ENCODE measurements at regions not wholly inside any gene's neighbourhood (a gene's known extent, or its start where the extent isn't known, plus 50 kb on each side); places are given as distances from the start of the nearest gene placed in this dataset.

DNA sequence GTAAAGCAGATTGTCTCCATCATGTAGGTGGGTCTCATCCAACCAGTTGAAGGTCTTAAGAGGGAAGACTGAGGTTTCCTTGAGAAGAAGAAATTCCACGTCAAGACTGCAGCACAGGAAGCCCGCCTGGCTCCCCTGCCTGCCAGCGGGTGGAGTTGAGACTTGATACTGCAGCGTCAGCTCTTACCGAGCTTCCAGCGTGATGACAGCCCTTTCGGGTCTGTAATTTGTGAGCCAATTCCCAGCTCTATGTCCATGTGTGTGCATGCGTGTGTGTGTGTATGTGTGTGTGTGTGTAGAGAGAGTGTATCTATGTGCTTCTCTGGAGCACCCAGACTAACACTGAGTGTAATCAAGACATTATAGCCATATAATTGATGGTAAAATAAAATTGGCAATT is 379.7 kb upstream of the IRX2 start:
- H3K4me3 ChIP-seq (ENCODE audit: low read length, poor library complexity, severe bottlenecking): no peak overlapping the region
- no peaks in the 10 kb centered on the region for H3K4me1 ChIP-seq (ENCODE audit: insufficient read depth, low read length, poor library complexity, severe bottlenecking)
- no peak overlapping the region for H3K4me2 ChIP-seq (ENCODE audit: low read depth, low read length, poor library complexity, severe bottlenecking)
- no peak overlapping the region for H3K9ac ChIP-seq (ENCODE audit: low read depth, low read length, poor library complexity, severe bottlenecking)
- H3K9me3 ChIP-seq (ENCODE audit: insufficient read depth, low read depth, low read length): peaks cover 7% of the 10 kb centered on the region; the same call in 1 of the 2 replicates
- no peak overlapping the region for H2AFZ ChIP-seq (ENCODE audit: low read length)
- no peaks in the 10 kb centered on the region for H3F3A ChIP-seq (ENCODE audit: low read depth)
- H4K20me1 ChIP-seq (ENCODE audit: insufficient read depth, low read length, poor library complexity, severe bottlenecking): no peaks in the 10 kb centered on the region
- no peak for TF ChIP-seq EZH2phosphoT487 (IDR thresholded peaks at IDR 0.05; ENCODE audit: borderline replicate concordance)
- TF ChIP-seq, protein P1, sequence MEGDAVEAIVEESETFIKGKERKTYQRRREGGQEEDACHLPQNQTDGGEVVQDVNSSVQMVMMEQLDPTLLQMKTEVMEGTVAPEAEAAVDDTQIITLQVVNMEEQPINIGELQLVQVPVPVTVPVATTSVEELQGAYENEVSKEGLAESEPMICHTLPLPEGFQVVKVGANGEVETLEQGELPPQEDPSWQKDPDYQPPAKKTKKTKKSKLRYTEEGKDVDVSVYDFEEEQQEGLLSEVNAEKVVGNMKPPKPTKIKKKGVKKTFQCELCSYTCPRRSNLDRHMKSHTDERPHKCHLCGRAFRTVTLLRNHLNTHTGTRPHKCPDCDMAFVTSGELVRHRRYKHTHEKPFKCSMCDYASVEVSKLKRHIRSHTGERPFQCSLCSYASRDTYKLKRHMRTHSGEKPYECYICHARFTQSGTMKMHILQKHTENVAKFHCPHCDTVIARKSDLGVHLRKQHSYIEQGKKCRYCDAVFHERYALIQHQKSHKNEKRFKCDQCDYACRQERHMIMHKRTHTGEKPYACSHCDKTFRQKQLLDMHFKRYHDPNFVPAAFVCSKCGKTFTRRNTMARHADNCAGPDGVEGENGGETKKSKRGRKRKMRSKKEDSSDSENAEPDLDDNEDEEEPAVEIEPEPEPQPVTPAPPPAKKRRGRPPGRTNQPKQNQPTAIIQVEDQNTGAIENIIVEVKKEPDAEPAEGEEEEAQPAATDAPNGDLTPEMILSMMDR (conservative IDR thresholded peaks at IDR 0.05; ENCODE audit: low read length): no peak
- H3K27me3 ChIP-seq (ENCODE audit: insufficient read depth, low read length, poor library complexity, severe bottlenecking): no peaks in the 10 kb centered on the region
- no peaks in the 10 kb centered on the region for H3K36me3 ChIP-seq (ENCODE audit: insufficient read depth, low read length)
- no peaks in the 10 kb centered on the region for H3K79me2 ChIP-seq (ENCODE audit: insufficient read depth, low read length)
- H3K9me2 ChIP-seq (replicated peaks; ENCODE audit: low read depth, low read length): no peaks in the 10 kb centered on the region

DNA sequence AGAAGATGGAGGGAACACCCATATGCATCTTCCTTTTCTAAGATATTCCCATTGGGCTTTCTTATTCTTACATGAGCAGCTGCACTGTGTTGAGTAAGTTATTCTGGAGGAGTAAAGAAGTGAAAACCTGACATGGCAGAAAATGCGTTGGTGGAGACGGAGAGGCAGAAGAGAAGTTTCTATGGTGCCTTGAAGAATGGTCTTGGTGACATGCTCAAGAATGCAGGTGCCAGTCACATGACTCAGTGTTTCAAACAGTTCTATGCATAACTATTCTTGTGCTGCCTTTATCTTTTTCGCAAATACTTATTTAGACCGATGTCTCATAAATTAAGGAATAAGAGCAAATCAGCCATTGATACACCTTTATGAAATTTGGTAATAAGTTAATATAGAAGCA is 377.8 kb upstream of the IRX2 start:
- H3K4me1 ChIP-seq (ENCODE audit: insufficient read depth, low read length, poor library complexity, severe bottlenecking): no peaks in the 10 kb centered on the region
- H3F3A ChIP-seq (ENCODE audit: low read depth): no peaks in the 10 kb centered on the region
- no peak overlapping the region for H3K4me3 ChIP-seq (ENCODE audit: low read length, poor library complexity, severe bottlenecking)
- no peak for TF ChIP-seq EZH2phosphoT487 (IDR thresholded peaks at IDR 0.05; ENCODE audit: borderline replicate concordance)
- TF ChIP-seq, protein P1 (conservative IDR thresholded peaks at IDR 0.05; ENCODE audit: low read length): no peak
- H3K27me3 ChIP-seq (ENCODE audit: insufficient read depth, low read length, poor library complexity, severe bottlenecking): no peaks in the 10 kb centered on the region
- H3K36me3 ChIP-seq (ENCODE audit: insufficient read depth, low read length): no peaks in the 10 kb centered on the region
- H3K9me2 ChIP-seq (replicated peaks; ENCODE audit: low read depth, low read length): no peaks in the 10 kb centered on the region
- H3K79me2 ChIP-seq (ENCODE audit: insufficient read depth, low read length): no peaks in the 10 kb centered on the region
- H3K9me3 ChIP-seq (ENCODE audit: insufficient read depth, low read depth, low read length): peaks cover 3% of the 10 kb centered on the region; the same call in 1 of the 2 replicates
- no peaks in the 10 kb centered on the region for H4K20me1 ChIP-seq (ENCODE audit: insufficient read depth, low read length, poor library complexity, severe bottlenecking)
- H3K4me2 ChIP-seq (ENCODE audit: low read depth, low read length, poor library complexity, severe bottlenecking): no peak overlapping the region
- H2AFZ ChIP-seq (ENCODE audit: low read length): no peak overlapping the region
- no peak overlapping the region for H3K9ac ChIP-seq (ENCODE audit: low read depth, low read length, poor library complexity, severe bottlenecking)

DNA sequence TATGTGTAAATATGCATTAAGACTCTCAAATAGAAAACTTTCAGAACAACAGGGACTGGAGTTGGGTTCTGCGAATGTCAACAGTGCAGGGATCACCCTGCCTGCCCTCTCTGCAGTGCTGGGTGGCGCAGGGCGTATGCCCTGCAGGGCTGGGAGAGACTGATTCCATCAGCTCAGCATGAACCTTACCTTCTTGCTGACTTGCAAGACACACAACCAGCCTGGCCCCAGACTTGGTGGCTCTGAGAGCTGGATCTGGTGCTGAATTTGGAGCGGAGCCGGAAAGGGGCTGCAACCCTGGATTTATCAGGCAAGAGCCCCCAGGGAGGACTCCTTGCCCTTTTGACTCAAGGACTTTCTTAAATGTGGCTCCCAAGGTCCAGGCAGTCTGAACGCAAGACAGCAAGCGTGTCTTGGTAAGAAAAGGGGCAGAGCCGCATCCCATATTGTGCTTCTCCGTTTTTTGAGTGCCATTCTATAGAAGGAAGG is 376.0 kb upstream of the IRX2 start:
- TF ChIP-seq, protein P1 (conservative IDR thresholded peaks at IDR 0.05; ENCODE audit: low read length): no peak
- no peak for TF ChIP-seq EZH2phosphoT487 (IDR thresholded peaks at IDR 0.05; ENCODE audit: borderline replicate concordance)
- Histone ChIP-seq H3K4me1 (ENCODE audit: insufficient read depth, low read length, poor library complexity, severe bottlenecking) (no peaks in the 10 kb centered on the region), H3K9ac (ENCODE audit: low read depth, low read length, poor library complexity, severe bottlenecking) (no peak overlapping the region), H3K36me3 (ENCODE audit: insufficient read depth, low read length) (no peaks in the 10 kb centered on the region), H3K27me3 (ENCODE audit: insufficient read depth, low read length, poor library complexity, severe bottlenecking) (no peaks in the 10 kb centered on the region), H3K4me2 (ENCODE audit: low read depth, low read length, poor library complexity, severe bottlenecking) (no peak overlapping the region), H3K9me3 (ENCODE audit: insufficient read depth, low read depth, low read length) (peaks cover 3% of the 10 kb centered on the region; the same call in 1 of the 2 replicates), H3K4me3 (ENCODE audit: low read length, poor library complexity, severe bottlenecking) (no peak overlapping the region), H4K20me1 (ENCODE audit: insufficient read depth, low read length, poor library complexity, severe bottlenecking) (no peaks in the 10 kb centered on the region), H3K79me2 (ENCODE audit: insufficient read depth, low read length) (no peaks in the 10 kb centered on the region), H3K9me2 (replicated peaks; ENCODE audit: low read depth, low read length) (no peaks in the 10 kb centered on the region), H3F3A (ENCODE audit: low read depth) (no peaks in the 10 kb centered on the region), H2AFZ (ENCODE audit: low read length) (no peak overlapping the region)

Measured in Loucy (cell line).